ENCODE measurements at regions not wholly inside any gene's neighbourhood (a gene's known extent, or its start where the extent isn't known, plus 50 kb on each side); places are given as distances from the start of the nearest gene placed in this dataset.

- H3K27ac ChIP-seq, result no peak overlapping the region
- H3K4me1 ChIP-seq, result no peaks in the 10 kb centered on the region
- WGBS, 5 donors, result 54 to 71% (median 58%) methylated on average over 2 of the region's 2 CpGs
- peaks cover 5 to 25% (median 23%) of the 10 kb centered on the region in 4 donors for H3K9me3 ChIP-seq
- no peak overlapping the region for H3K4me3 ChIP-seq
- no peaks in the 10 kb centered on the region for H3K27me3 ChIP-seq
- TF ChIP-seq POLR2AphosphoS5 (IDR thresholded peaks at IDR 0.05), result no peak
- no peak for TF ChIP-seq EP300 (IDR thresholded peaks at IDR 0.05)
- TF ChIP-seq, protein P1, sequence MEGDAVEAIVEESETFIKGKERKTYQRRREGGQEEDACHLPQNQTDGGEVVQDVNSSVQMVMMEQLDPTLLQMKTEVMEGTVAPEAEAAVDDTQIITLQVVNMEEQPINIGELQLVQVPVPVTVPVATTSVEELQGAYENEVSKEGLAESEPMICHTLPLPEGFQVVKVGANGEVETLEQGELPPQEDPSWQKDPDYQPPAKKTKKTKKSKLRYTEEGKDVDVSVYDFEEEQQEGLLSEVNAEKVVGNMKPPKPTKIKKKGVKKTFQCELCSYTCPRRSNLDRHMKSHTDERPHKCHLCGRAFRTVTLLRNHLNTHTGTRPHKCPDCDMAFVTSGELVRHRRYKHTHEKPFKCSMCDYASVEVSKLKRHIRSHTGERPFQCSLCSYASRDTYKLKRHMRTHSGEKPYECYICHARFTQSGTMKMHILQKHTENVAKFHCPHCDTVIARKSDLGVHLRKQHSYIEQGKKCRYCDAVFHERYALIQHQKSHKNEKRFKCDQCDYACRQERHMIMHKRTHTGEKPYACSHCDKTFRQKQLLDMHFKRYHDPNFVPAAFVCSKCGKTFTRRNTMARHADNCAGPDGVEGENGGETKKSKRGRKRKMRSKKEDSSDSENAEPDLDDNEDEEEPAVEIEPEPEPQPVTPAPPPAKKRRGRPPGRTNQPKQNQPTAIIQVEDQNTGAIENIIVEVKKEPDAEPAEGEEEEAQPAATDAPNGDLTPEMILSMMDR (IDR thresholded peaks at IDR 0.05), result no peak
- no peak for TF ChIP-seq POLR2A (IDR thresholded peaks at IDR 0.05)
- intact Hi-C loops (cut with DNase I; ENCODE audit: low total_unique reads), result no loop called here
- DNase-seq, result no peak
- no peaks in the 10 kb centered on the region for H3K36me3 ChIP-seq
Measured at GRCh38 chr22:34722901-34723300, 343.1 kb upstream of the ISX start.

DNA sequence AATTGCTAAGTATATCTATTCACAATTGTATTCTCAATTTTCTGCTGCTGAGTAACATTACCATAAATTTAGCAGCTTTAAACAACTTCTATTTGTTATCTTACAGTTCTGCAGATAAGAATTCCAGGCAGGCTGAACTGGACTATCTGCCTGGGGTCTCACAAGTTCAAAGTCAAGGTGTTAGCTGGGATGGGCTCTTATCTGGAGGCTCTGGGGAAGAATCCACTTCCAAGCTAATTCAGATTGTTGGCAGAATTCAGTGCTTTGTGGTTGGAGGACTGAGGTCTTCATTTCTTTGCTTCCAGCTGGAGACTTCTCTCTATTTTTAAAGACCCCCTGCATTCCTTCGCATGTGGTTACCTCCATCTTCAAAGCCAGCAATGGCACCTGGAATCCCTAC lies 329.9 kb upstream of the ISX start:
- Histone ChIP-seq H3K9me3 (peaks cover 0 to 12% (median 4%) of the 10 kb centered on the region in 4 donors), H3K4me1 (no peaks in the 10 kb centered on the region), H3K27me3 (no peaks in the 10 kb centered on the region), H3K4me3 (no peak overlapping the region), H3K36me3 (no peaks in the 10 kb centered on the region), H3K27ac (no peak overlapping the region)
- intact Hi-C loops (cut with DNase I; ENCODE audit: low total_unique reads), result no loop called here
- 76 to 94% (median 93%) methylated on average over 1 of the region's 1 CpG for WGBS, 5 donors
- no peak for DNase-seq
- TF ChIP-seq POLR2AphosphoS5 (IDR thresholded peaks at IDR 0.05) (no peak), POLR2A (IDR thresholded peaks at IDR 0.05) (no peak), EP300 (IDR thresholded peaks at IDR 0.05) (no peak)
- TF ChIP-seq, protein P1 (IDR thresholded peaks at IDR 0.05), result no peak

DNA sequence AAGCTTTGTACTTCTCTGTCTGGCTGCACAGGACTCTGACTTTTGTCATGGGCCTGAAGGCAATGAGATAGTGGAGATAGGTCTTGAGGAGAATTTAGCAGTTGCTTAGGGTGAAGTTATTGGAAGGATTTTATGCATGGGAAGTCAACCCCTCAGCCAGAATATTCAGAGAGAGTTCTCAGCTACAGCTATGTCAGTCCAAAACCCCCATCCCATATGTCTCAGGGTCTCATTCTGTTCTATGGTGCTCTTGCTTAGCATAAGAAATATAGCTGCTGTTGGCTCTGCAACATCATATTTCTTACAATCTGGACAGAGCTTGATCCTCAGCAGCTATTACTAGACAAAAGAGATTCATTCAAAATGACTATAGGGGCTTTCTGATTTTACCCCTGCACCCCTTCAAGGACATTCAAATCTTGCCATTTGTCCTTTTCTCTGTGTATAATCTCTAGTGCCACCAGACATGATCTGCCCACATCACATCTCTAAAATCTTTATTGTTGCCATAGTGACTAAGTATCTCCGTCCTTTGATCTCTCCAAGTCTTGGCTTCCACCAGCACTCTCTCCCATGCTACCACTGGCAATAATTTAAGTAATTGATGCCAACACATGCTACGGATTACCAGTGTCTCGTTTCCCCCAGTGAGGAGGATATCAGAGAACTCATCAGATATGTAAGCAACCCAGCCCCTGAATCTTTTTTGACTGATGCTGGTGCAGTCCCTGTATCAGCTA lies 327.1 kb upstream of the ISX start:
- intact Hi-C loops (cut with DNase I; ENCODE audit: low total_unique reads), result no loop called here
- H3K9me3 ChIP-seq, result peaks cover 0 to 9% (median 4%) of the 10 kb centered on the region in 4 donors
- TF ChIP-seq POLR2A (IDR thresholded peaks at IDR 0.05) (no peak), POLR2AphosphoS5 (IDR thresholded peaks at IDR 0.05) (no peak), EP300 (IDR thresholded peaks at IDR 0.05) (no peak)
- TF ChIP-seq, protein P1 (IDR thresholded peaks at IDR 0.05), result no peak
- 50 to 66% (median 55%) methylated on average over 3 of the region's 3 CpGs for whole genome bisulfite sequencing, 5 donors
- H3K4me1 ChIP-seq, result no peaks in the 10 kb centered on the region
- no peaks in the 10 kb centered on the region for H3K27me3 ChIP-seq
- H3K4me3 ChIP-seq, result no peak overlapping the region
- no peak overlapping the region for H3K27ac ChIP-seq
- DNase-seq, result no peak
- H3K36me3 ChIP-seq, result no peaks in the 10 kb centered on the region

DNA sequence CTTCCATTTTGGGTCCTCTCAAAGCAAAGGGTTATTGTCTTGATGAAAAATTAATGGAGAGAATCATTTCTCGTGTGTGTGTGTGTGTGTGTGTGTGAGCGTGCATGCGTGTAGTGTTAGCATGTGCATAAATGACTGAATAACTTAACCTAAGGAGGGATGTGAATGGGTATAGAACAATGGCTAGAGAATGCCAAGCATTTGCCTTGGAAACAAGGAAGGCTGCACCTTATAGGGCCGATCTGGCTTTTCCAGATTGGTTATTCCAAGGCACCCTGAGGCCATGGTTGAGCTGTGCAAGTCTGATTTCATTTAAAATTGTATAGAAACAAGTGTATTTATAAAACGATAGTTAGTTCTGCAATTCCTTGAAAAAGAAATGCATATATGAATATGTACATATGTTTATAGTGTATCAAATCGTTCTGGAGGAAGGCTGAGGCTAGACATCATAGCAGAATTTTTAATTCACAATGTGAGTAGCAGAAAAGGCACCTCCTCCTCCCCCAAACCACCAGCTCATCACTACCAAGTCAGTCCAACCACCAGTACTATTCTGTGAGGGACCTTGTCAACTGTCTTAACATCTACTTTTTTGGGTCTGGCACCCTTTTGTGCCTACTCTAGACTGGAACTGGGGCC lies 322.7 kb upstream of the ISX start:
- intact Hi-C loops (cut with DNase I; ENCODE audit: low total_unique reads), result no loop called here
- DNase-seq, result no peak
- TF ChIP-seq POLR2A (IDR thresholded peaks at IDR 0.05), result no peak
- TF ChIP-seq POLR2AphosphoS5 (IDR thresholded peaks at IDR 0.05), result no peak
- TF ChIP-seq, protein P1 (IDR thresholded peaks at IDR 0.05), result no peak
- no peak for TF ChIP-seq EP300 (IDR thresholded peaks at IDR 0.05)
- Histone ChIP-seq H3K4me1 (no peaks in the 10 kb centered on the region), H3K27ac (no peak overlapping the region), H3K36me3 (no peaks in the 10 kb centered on the region), H3K27me3 (no peaks in the 10 kb centered on the region), H3K4me3 (no peak overlapping the region), H3K9me3 (peaks cover 0 to 3% (median 0%) of the 10 kb centered on the region in 4 donors)
- WGBS, 5 donors, result 71 to 86% (median 76%) methylated on average over 6 of the region's 6 CpGs

Data from stomach (tissue), 8 donors.